ENCODE measurements at regions not wholly inside any gene's neighbourhood (a gene's known extent, or its start where the extent isn't known, plus 50 kb on each side); places are given as distances from the start of the nearest gene placed in this dataset.

- no peak for TF ChIP-seq POLR2A (IDR thresholded peaks at IDR 0.05)
- TF ChIP-seq, protein P1, sequence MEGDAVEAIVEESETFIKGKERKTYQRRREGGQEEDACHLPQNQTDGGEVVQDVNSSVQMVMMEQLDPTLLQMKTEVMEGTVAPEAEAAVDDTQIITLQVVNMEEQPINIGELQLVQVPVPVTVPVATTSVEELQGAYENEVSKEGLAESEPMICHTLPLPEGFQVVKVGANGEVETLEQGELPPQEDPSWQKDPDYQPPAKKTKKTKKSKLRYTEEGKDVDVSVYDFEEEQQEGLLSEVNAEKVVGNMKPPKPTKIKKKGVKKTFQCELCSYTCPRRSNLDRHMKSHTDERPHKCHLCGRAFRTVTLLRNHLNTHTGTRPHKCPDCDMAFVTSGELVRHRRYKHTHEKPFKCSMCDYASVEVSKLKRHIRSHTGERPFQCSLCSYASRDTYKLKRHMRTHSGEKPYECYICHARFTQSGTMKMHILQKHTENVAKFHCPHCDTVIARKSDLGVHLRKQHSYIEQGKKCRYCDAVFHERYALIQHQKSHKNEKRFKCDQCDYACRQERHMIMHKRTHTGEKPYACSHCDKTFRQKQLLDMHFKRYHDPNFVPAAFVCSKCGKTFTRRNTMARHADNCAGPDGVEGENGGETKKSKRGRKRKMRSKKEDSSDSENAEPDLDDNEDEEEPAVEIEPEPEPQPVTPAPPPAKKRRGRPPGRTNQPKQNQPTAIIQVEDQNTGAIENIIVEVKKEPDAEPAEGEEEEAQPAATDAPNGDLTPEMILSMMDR (IDR thresholded peaks at IDR 0.05), result peak in 2 of 7 experiments; percentile 14 to 16
Observed at GRCh38 chr1:58855274-58856165, 71.7 kb upstream of the JUN start.
